ENCODE measurements at regions not wholly inside any gene's neighbourhood (a gene's known extent, or its start where the extent isn't known, plus 50 kb on each side); places are given as distances from the start of the nearest gene placed in this dataset.
A peak's percentile ranks its signal among the peaks of the same experiment; 100 is the strongest.
"Not testable (repeated sequence)": the region's sequence is repeated elsewhere in the genome, so short reads cannot be mapped to it uniquely, and the experiment has no call there.

DNA sequence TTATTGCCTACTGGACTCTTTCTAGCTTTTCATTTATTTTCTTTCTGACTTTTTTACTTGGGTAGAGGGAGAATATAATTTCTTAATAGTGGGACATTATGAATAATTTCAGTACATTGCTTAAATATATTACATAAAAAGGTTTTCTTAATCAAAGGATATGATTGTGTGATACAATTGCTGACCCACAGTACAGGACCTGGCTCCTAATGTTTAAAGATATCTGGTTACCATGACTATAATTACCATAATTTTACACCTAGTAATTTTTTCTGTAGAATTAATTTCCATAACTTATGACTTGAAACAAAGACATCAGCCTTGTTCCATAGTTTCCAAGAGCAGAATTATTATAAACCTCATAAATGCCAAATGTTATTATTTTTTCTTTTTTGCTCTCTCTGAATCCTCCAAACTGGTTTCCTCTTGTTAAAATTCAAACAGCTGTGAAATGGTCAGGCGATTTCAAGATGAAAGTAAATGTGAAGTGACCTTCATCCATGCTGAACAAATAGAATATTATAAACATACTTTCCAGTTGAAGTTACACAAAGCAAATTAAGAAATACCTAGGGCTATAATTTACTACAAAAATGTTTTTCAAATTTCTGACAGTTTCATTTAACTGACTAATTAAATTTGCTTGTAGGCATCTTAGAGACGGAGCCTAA is 301.2 kb upstream of the TYRP1 start:
- DNase-seq (ENCODE audit: low spot score), result no peak
- in situ Hi-C loops (cut with HindIII; ENCODE audit: low sequenced_read_pairs), result no loop called here

DNA sequence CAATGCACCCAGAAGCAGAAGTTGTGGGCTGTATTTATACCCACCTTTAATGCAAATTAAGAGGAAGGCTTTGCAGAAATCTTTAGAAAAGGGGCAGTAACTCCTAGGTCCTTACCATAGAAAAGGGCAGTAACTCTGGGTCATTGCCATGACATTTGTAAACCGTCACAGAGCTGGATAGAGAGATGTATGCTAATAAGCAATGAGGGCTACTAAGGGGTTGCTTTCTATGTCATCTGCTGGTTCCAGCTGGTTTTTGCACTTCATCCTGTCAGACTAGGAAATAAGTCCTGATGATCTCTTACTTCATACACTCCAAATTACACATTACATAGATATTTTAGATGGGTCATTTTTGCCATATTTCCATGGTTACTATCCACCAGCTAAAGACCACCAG is 299.1 kb upstream of the TYRP1 start:
- in situ Hi-C loops (cut with HindIII; ENCODE audit: low sequenced_read_pairs), result no loop called here
- no peak for DNase-seq (ENCODE audit: low spot score)

- DNase-seq (ENCODE audit: low spot score), result no peak
- in situ Hi-C loops (cut with HindIII; ENCODE audit: low sequenced_read_pairs), result no loop called here
These were observed 289.5 kb upstream of the TYRP1 start for GRCh38 chr9:12403721-12404120.

DNA sequence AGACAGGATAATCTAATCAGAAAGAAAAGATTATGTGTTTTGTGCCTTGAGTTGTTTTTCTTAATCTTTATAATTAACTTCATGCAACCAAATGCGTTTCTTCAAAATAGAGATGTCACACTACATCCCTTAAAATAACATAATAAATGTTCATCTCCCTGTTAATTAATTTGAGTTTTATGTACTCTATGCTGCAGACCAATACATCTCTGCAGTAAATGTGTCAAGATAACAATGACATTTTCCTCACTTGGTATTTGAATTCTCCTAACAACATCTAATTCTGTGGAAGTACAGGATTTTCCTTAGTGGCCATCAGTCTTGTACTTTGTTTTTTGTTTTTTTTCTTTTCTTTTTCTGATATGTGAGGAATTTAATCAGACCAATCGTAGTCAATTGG is 279.2 kb upstream of the TYRP1 start:
- in situ Hi-C loops (cut with HindIII; ENCODE audit: low sequenced_read_pairs), result no loop called here
- DNase-seq (ENCODE audit: low spot score), result no peak

- in situ Hi-C loops (cut with HindIII; ENCODE audit: low sequenced_read_pairs), result no loop called here
These were observed 278.7 kb upstream of the TYRP1 start for GRCh38 chr9:12414514-12414913.

DNA sequence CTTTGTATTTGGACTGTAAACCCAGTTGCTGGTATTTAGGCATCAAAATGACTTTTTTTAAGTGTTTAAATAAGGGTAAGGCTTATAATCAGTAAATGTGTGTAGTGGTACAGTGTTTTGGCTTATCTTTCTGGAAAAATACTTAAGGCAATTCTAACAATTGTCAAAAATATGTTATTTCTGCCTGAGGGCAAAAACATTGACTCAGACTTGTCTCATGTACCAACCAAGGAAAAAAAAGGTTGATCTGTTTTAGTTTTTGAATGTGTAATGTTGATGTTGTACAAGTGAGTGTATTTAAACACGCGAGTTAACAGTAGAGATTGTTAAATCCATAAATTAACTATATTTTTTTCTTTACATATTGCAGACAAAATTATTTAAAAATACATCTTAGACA is 277.8 kb upstream of the TYRP1 start:
- no peak for DNase-seq (ENCODE audit: low spot score)
- in situ Hi-C loops (cut with HindIII; ENCODE audit: low sequenced_read_pairs), result no loop called here

More at GRCh38 chr9:12414514-12414913, 278.7 kb upstream of the TYRP1 start:
- DNase-seq (ENCODE audit: low spot score), result no peak

DNA sequence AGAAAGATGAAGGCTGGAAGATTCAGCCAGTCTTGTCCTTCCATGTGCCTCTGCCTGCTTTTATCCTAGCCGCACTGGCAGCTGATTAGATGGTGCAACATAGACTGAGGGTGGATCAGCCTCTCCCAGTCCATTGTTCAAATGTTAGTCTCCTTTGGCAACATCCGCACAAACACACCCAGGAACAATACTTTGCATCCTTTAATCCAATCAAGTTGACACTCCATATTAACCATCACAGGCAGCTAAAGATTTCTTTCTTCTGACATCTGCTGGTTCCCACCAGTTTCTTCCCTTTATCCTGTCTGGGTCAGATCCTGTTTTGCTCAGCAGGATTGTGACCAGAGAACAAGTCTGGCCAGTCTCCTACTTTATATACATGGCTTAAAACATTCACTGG is 276.5 kb upstream of the TYRP1 start:
- in situ Hi-C loops (cut with HindIII; ENCODE audit: low sequenced_read_pairs), result no loop called here
- no peak for DNase-seq (ENCODE audit: low spot score)

GRCh38 chr9:12424243-12424642 is 268.9 kb upstream of the TYRP1 start:
- in situ Hi-C loops (cut with HindIII; ENCODE audit: low sequenced_read_pairs), result no loop called here

GRCh38 chr9:12425878-12426864 is 267.0 kb upstream of the TYRP1 start:
- DNase-seq (ENCODE audit: low spot score), result no peak
- in situ Hi-C loops (cut with HindIII; ENCODE audit: low sequenced_read_pairs), result no loop called here

More at GRCh38 chr9:12424243-12424642, 268.9 kb upstream of the TYRP1 start:
- DNase-seq (ENCODE audit: low spot score), result no peak

DNA sequence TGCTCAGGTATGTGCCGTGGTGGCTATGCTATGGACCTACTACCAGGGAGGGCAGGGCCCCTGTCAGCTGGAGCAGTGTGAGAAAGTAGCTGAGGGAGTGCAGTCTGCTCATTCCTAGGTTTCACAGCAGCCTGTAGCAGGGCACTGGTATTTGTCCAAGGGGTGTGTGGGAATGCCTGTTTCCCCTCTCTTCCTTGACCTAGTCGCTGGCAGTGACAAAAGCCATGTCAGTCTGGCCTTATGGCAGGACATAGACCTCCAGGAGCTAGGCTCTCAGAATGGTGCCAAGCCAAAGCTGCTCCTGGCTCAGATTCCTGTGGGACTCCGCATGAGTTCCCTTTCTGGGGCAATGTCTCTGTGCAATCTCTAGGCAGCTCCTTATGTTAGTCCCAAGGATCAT is 253.9 kb upstream of the TYRP1 start:
- DNase-seq (ENCODE audit: low spot score), result peak; percentile 54
- in situ Hi-C loops (cut with HindIII; ENCODE audit: low sequenced_read_pairs), result no loop called here

GRCh38 chr9:12441080-12441479 is 252.1 kb upstream of the TYRP1 start:
- in situ Hi-C loops (cut with HindIII; ENCODE audit: low sequenced_read_pairs); DNase-seq (ENCODE audit: low spot score): not testable (repeated sequence)

DNA sequence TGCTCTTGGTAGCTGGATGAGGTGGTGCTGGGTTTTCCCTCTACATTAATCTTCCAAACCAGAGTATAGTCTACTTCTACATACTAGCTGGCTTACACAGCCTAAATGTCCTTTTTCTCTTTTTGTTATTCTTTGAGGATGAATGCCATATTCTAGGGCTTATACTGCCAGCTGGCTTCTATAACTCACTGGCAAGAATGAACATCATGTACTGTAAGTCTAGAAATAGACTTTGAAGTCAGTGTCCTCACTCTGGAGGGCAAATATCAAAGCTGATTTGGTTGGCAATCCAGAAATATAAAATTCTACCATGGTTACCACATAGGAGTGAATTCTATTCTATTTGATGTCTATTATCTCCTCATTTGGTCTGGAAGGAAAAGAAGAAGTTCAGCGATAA is 251.7 kb upstream of the TYRP1 start:
- in situ Hi-C loops (cut with HindIII; ENCODE audit: low sequenced_read_pairs), result no loop called here
- peak; percentile 14 for DNase-seq (ENCODE audit: low spot score)

- DNase-seq (ENCODE audit: low spot score), result no peak
- in situ Hi-C loops (cut with HindIII; ENCODE audit: low sequenced_read_pairs), result no loop called here
These were observed 244.9 kb upstream of the TYRP1 start for GRCh38 chr9:12448246-12448645.

DNA sequence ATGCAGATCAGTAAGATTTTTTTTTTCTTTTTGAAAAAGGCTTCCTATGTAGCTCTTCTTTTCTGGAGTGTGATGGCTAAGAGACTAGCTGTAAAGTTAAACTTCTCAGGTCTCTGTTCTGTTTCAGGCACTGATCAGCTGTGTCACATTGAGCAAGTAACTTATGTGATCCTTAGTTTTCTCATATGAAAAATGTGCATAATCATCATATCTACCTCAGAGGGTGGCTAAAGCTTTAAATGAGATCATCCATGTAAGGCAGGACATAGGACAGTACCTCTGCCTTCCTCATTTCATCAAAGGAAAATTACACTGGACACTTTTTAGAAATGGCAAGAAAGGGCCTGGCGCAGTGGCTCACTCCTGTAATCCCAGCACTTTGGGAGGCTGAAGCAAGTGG is 235.9 kb upstream of the TYRP1 start:
- in situ Hi-C loops (cut with HindIII; ENCODE audit: low sequenced_read_pairs), result no loop called here
- DNase-seq (ENCODE audit: low spot score), result no peak

DNA sequence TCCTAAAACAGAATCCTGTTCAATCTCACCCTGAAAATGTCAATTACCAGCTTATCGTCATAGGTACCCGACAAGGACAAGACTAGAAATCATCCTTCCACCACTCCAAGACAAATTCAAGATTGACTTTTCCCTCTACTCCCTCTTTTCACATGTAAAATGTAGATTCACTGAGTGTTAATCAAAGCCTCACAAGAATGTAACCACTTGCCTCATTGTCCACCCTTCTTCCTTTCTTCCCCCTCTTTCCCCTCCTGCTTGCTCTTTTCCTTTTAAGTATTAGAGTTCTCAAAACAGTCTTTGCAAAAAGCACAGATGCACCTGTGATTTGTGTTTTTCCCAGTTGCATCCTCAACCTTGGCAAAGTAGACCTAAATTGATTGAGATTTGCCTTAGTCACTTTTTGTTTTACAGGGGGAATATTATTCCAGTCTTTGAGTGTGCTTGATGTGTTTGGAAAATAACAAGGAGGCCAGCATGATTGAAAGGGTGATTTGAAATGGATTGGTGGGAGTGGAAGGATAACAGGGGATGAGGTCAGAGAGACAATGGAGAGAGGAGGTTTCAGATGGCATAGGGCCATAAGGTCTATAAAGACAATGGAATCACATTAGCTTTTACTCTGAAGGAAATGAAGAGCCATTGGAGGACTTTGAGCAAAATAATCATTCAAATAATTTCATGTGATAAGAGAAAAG is 231.3 kb upstream of the TYRP1 start:
- in situ Hi-C loops (cut with HindIII; ENCODE audit: low sequenced_read_pairs), result no loop called here
- DNase-seq (ENCODE audit: low spot score), result no peak

GRCh38 chr9:12462861-12463260 is 230.3 kb upstream of the TYRP1 start:
- DNase-seq (ENCODE audit: low spot score), result no peak
- in situ Hi-C loops (cut with HindIII; ENCODE audit: low sequenced_read_pairs), result no loop called here

DNA sequence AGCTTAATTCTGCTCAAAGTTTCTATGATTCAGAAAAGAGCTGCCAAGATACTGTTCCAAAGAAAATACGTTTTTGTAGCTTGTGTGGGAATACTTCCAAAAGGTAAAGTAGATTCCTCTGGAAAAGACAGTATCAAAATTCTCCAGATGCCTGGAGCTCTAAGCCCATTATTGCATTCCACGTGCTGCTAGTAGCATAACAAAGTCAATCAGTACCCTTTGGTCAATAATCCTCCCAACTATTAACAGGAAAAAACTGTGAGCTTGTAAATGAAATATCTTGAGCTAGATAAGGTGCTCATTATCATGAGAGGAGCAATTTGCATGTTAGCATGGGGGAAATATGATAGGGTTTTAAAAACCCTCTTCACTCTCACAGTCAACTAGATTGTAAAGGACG is 229.5 kb upstream of the TYRP1 start:
- DNase-seq (ENCODE audit: low spot score), result no peak
- in situ Hi-C loops (cut with HindIII; ENCODE audit: low sequenced_read_pairs), result no loop called here

DNA sequence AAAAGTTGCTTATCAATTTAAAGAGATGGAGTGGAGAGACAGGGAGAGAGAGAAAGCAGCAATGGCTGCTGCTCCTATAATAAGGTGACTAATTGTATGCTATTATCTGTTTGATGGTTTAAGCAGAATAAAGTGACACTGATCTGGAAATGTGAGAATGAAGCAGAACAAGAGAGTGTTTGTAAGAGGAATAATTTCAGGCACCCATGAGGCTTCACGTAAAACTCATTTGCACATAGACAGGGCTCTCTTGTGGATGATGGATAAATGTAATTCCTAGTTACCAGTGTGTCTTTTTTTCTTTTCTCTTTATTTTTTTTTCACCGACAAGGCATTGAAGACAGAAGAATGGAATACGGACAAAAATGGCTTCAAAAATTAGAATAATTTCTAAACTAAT is 228.8 kb upstream of the TYRP1 start:
- in situ Hi-C loops (cut with HindIII; ENCODE audit: low sequenced_read_pairs), result no loop called here
- no peak for DNase-seq (ENCODE audit: low spot score)

DNA sequence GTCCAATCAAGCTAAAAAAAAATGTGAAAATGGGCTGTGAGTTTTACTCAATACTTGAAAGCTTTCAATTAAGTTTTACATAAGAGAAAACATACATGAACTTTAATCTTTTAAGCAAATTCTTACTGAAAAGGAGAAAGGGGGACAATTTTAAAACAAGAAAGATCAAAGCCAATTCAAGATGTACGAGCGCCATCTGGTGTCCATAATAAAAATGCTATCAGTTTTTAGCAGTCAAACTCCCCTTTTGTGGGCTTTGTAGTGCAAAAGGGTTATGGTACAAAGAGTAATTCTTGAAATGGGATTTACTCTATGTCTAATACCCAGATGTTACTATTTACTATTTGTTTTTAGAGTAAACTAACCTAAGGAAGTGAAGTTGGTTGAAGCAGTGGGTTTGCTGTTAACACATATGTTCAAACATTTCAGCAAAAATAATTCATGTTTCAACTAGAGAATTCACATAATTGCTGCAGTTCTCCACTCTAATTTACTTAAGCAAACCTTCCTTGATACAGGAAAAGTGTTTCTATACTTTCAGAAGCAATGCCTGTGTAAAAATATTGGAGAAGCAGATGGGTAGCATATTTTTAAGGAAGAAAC is 228.2 kb upstream of the TYRP1 start:
- peak; percentile 18 for DNase-seq (ENCODE audit: low spot score)
- in situ Hi-C loops (cut with HindIII; ENCODE audit: low sequenced_read_pairs), result no loop called here

- in situ Hi-C loops (cut with HindIII; ENCODE audit: low sequenced_read_pairs), result no loop called here
- no peak for DNase-seq (ENCODE audit: low spot score)
These were observed 224.1 kb upstream of the TYRP1 start for GRCh38 chr9:12469084-12469483.
